Lower leg skin (tissue), 4 donors: ENCODE measurements at regions not wholly inside any gene's neighbourhood (a gene's known extent, or its start where the extent isn't known, plus 50 kb on each side); places are given as distances from the start of the nearest gene placed in this dataset.
"Not testable (repeated sequence)": the region's sequence is repeated elsewhere in the genome, so short reads cannot be mapped to it uniquely, and the experiment has no call there.

Experiments
- DNase-seq, 2 donors: peaks; one replicate each; pipeline ENCODE4 v3.0.0-alpha.2; 2019; ENCODE audit warnings: low spot score in 2 of 2
- H3K4me3 ChIP-seq: fragments of 200-600 bp; sonication (generic); 2 replicates; pipeline ENCODE4 v1.5.1; 2017; ENCODE audit warnings: mild to moderate bottlenecking, low read depth; ENCODE audit not compliant: poor library complexity, severe bottlenecking
- CTCF ChIP-seq, 3 donors: fragments of 450-650 bp; IDR thresholded peaks; one replicate each; pipeline ENCODE4 v1.5.1; 2016; ENCODE audit warnings: antibody characterized with exemption in 3 of 3, mild to moderate bottlenecking in 3 of 3, moderate library complexity in 2 of 3
- POLR2A ChIP-seq, 2 donors: fragments of 450-650 bp; IDR thresholded peaks; one replicate each; pipeline ENCODE4 v1.6.1; 2016 to 2017; ENCODE audit warnings: antibody characterized with exemption in 2 of 2, mild to moderate bottlenecking in 1 of 2, moderate library complexity in 1 of 2
- WGBS, 2 donors: methylation state at CpG; one replicate each; pipeline ENCODE4 v1.1.5; 2018; 5-methylcytosine and 5-hydroxymethylcytosine counted together
- intact Hi-C: fragments of 100-400 bp; cut with DNase I; formaldehyde crosslinking; loops from one replicate; pipeline ENCODE4 v1.15.0; 2023; ENCODE audit warnings: low total_unique reads

- TF ChIP-seq POLR2A (IDR thresholded peaks at IDR 0.05) (no peak), CTCF (IDR thresholded peaks at IDR 0.05) (no peak)
- no peak for DNase-seq
- WGBS, 2 donors = 91% methylated on average over 1 of the region's 1 CpG
- intact Hi-C loops = loop anchor here (2.0 kb wide), 1 partner anchor 55 kb away; no protein-coding TSS in a partner anchor
- H3K4me3 ChIP-seq = no peak overlapping the region
These were observed 1368.0 kb upstream of the ZEB2 start for GRCh38 chr2:145887915-145888314.

- intact Hi-C loops = not testable (repeated sequence)
These were observed 1361.1 kb upstream of the ZEB2 start for GRCh38 chr2:145880997-145881396.

GRCh38 chr2:145875016-145875415 is 1355.1 kb upstream of the ZEB2 start:
- intact Hi-C loops = no loop called here
- WGBS, 2 donors = 65 to 70% methylated on average over 5 of the region's 5 CpGs
- no peak overlapping the region for H3K4me3 ChIP-seq
- no peak for DNase-seq
- TF ChIP-seq CTCF (IDR thresholded peaks at IDR 0.05) (no peak), POLR2A (IDR thresholded peaks at IDR 0.05) (no peak)

More at GRCh38 chr2:145880997-145881396, 1361.1 kb upstream of the ZEB2 start:
- DNase-seq, H3K4me3 ChIP-seq: not testable (repeated sequence)
- 93 to 98% methylated on average over 2 to 16 of the region's 23 CpGs for WGBS, 2 donors

- intact Hi-C loops = no loop called here
- TF ChIP-seq CTCF (IDR thresholded peaks at IDR 0.05) = no peak
- no peak for TF ChIP-seq POLR2A (IDR thresholded peaks at IDR 0.05)
These were observed 1354.5 kb upstream of the ZEB2 start for GRCh38 chr2:145874466-145874865.

GRCh38 chr2:145864501-145864900 is 1344.6 kb upstream of the ZEB2 start:
- no peak for DNase-seq
- WGBS, 2 donors = 94 to 97% methylated on average over 3 of the region's 3 CpGs
- TF ChIP-seq POLR2A (IDR thresholded peaks at IDR 0.05) = no peak
- TF ChIP-seq CTCF (IDR thresholded peaks at IDR 0.05) = no peak
- intact Hi-C loops = no loop called here
- no peak overlapping the region for H3K4me3 ChIP-seq

More at GRCh38 chr2:145874466-145874865, 1354.5 kb upstream of the ZEB2 start:
- 28 to 64% methylated on average over 1 of the region's 1 CpG for WGBS, 2 donors
- H3K4me3 ChIP-seq = no peak overlapping the region
- DNase-seq = no peak

- 79 to 82% methylated on average over 3 of the region's 3 CpGs for WGBS, 2 donors
- no peak for TF ChIP-seq CTCF (IDR thresholded peaks at IDR 0.05)
- no peak for TF ChIP-seq POLR2A (IDR thresholded peaks at IDR 0.05)
- no peak for DNase-seq
- no peak overlapping the region for H3K4me3 ChIP-seq
- intact Hi-C loops = no loop called here
These were observed 1342.0 kb upstream of the ZEB2 start for GRCh38 chr2:145861940-145862339.
